GM19025 (cell line): ENCODE measurements at regions not wholly inside any gene's neighbourhood (a gene's known extent, or its start where the extent isn't known, plus 50 kb on each side); places are given as distances from the start of the nearest gene placed in this dataset.

ENCODE experiments used
- ATAC-seq: cut with Tn5 transposase; IDR thresholded peaks from one replicate; pipeline ENCODE4 v1.9.1; 2021; ENCODE audit warnings: mild to moderate bottlenecking, low read depth, moderate library complexity; ENCODE audit not compliant: unreplicated experiment

DNA sequence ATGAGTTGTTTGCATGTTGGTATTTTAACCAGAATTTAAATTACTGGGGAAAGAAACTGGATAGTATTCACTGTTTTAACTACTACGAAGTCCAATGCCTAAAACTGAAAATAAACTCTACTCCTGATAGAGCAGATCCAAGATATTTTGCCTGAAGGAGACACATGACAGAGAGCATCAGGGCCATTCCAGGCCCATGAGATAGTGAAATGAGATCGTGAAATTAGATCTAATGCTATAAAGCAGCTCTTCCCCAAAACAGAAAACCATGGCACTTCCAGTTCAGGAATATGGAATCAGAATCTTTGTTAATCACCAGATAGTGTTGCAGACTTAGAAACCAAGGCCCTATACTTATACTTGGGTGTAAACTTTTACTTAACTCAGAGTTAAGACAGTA is 124.3 kb upstream of the CACNA2D1 start:
- ATAC-seq = no peak

DNA sequence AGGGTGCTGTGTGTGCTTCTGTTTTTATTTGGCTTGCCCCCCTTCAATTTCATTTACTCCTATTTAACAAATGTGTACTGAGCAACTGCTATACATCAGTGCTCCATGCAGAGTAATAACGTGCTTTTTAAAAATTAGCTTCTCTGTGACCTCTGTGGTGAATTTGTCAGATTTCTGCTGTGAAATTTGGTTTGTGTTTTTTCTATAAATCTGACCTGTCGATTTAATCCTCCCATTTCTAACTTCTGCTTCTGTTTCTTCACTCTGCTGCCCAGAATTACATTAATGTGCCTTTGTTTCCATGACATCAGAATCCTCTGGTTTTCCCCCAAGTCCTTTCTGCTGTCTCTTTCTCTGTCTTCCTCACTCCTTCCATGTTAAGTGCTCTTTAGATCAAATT is 123.8 kb upstream of the CACNA2D1 start:
- ATAC-seq = no peak

- no peak for ATAC-seq
Measured at GRCh38 chr7:82566752-82567151, 123.2 kb upstream of the CACNA2D1 start.

- ATAC-seq = no peak
Measured at GRCh38 chr7:82562716-82563404, 119.3 kb upstream of the CACNA2D1 start.

DNA sequence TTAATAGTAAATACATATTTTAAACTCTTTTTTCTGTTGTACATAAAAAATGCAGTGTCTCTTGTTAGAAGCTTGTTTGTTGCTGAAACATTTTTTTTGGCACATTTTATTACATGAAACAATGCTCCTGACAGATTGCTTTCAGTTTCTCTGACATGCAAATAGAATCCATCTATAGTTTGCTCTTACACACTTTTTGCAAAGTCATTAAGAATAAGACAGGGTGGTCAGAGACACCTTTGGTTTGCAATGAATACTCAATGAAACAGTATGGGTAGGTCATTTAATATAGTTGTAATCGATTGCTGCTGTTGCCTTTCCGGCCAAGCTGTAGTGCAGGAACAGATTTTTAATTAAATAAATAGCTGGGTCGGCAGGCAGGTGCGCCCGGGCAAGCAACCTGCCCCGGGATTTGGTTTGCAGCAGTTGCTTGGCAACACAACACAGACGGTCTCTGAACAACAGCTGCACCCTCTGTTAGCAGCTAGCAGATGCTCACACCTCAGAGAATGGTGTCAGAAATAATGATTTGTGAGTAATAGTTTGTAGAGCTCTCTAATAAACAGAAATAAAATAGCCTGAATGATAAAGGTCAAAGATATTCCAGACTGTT is 115.7 kb upstream of the CACNA2D1 start:
- ATAC-seq = peak; percentile 78

GRCh38 chr7:82549616-82550285 is 106.2 kb upstream of the CACNA2D1 start:
- no peak for ATAC-seq

DNA sequence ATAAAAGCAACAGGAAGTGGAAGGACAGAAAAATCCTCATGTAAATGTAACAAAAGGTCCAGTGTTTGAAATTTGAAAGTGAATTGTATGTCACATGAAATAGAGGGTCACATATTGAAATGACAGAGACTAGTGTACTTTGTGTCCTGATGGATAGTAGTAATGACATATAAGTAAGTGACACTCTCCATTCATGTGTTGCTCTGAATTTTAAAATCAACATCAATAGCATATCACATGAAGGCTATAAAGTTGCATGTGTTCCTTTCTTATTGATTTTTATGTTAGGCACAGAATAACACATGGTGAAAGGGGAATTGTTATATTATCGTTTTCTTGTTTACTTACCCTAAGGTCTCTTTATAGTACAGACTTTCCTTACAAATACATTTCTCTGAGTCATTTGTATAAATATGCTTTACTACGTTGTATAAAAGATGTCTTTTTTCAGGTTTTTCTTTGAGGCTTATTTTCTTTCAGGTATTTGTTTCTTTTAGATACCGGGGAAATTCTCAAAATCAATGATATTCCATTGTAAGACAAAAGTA is 104.6 kb upstream of the CACNA2D1 start:
- ATAC-seq = no peak

- no peak for ATAC-seq
Measured at GRCh38 chr7:82542665-82543064, 99.1 kb upstream of the CACNA2D1 start.

DNA sequence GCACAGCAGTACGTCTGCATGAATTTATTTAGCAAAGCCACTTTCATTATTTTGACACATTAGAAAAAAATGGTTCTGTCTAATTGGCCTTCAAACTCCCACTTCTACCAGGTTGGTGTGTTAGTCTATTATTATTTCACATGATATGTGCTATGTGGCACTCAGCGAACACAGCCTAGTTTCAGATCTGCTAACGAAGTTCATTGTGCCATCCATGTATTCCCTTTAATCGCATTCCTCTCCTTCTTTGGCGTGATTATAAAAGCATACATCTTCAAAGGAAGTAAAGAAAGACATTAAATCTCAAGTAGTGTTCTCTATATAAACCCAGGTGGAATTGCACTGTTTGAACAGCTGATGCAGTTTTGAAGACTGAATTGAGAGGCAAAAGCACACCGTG is 96.4 kb upstream of the CACNA2D1 start:
- ATAC-seq = no peak

DNA sequence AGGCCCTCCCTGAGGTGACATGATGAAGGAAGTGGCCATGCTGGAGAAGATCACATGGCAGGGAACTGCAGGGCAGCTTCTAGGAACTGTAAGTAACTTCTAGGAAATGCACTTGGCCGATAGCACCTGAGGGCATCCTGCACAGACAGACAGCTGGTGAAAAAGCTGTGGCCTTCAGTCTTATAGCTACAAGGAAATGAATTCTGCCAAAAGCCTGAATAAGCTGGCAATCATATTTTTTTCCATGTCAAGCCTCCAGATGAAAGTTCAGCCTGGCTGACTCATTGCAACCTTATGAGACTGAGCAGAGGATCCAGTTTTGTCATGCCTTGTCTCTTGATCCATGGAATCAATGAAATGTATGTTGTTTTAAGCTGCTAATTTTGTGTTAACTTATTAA is 91.1 kb upstream of the CACNA2D1 start:
- no peak for ATAC-seq

DNA sequence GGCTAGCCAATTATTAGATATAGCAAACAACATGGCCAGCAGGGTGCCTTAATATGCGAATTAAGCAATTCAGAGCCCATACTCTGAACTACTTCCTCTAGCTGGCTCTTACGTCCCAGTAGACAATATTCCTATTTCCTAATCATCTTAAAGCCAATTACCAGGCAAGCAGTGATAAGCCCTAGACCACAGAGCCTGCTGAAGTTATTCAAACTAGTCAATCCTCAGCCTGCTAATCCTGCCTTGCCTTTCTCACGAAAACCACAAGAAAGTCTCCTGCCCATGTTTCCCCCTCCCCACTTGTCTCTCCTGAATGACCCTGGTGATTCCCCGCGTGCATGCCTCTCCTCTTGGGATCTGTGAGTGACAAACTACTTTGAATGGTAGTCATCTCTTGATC is 86.8 kb upstream of the CACNA2D1 start:
- ATAC-seq = no peak

DNA sequence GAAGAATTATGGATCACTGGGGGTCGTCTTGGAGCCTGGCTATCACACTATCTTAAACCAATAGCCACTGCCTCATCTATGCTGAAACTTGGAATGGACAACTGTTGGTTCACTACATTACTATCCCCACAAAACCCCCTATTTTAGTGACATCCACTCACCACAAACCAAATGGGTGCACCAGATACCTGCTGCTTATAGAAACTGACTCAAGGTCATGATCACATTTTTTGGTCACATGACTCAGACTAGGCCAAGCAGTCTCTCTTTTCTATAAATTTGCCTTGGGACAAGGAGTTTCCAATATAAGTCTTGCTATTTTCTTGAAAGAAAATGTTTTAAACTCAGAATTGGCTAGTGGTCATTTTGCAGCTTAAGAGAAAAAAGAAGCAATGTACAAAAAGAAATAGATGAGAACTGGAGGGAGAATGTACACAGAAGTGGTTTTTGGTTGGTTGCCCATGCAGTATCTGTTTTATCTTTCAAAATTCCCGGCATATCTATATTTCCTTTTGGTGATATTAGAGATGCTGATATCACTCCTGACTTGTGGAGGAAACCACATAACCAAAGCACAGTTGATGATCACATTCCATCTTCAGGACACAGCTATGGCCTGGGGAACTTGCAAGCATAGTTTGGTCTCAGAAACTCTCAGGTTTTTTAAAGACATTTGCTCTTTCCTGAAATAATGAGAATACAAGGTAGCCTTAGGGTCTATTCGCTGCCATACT is 85.2 kb upstream of the CACNA2D1 start:
- ATAC-seq = no peak

- no peak for ATAC-seq
Measured at GRCh38 chr7:82527851-82528250, 84.3 kb upstream of the CACNA2D1 start.

DNA sequence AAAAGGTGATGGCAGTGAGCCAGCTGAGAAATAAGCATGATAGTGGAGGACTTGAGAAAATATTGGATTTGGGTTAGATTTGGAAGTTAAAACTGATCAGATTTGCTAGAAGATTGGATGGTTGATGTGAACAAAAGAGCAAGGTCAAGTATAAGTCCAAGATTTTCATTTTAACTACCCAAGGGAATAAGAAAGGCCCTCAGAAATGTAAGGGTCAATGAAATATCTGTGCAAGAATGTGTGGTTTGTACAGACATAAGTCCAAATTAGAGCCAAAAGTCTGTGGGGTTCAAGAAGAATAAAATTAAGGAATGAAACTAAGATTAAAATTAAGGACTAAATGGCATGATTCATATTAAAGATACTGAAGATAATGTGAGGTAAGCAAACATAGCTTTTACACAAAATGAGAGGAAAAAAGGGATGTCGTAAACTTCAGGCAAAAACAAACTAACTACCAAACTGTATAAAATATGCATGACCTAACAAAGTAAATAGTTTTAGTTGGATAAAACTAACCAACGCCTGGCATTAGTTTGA is 78.4 kb upstream of the CACNA2D1 start:
- no peak for ATAC-seq

- ATAC-seq = no peak
Measured at GRCh38 chr7:82517050-82517449, 73.5 kb upstream of the CACNA2D1 start.

- no peak for ATAC-seq
Measured at GRCh38 chr7:82511542-82511941, 68.0 kb upstream of the CACNA2D1 start.

DNA sequence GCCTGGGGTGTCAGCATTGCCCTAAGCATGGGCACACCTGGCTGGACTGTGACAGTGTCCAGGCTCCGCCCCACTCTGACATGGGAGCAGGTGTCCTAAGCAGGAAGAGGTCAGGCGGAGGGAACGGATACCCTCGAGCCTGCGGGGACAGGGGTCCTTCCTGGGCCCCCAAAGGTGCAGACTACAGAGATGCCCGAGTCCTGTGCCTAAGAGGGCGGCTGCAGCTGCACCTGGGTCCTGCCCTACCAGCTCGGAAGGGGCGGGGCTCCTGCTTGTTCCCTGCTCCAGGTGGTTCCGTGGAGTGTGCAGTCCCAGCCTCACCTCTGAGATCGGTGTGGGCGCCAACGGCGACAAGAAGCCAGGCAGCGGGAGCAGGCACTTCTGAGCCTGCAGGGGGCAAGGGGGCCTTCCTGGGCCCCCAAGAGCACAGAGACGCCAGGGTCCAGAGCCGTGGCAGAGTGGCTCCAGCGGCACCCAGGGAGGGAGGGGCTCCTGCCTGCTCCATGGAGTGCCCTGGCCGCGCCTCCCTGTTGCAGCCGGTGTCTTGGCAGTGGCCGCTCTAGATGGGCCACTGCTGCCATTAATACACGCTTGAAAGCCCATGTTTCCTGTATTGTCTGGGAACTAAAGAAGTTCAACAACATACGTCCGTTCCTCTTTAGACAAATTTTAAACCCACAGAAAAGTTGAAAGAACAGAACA is 64.5 kb upstream of the CACNA2D1 start:
- ATAC-seq = no peak

- no peak for ATAC-seq
Measured at GRCh38 chr7:82507365-82507975, 63.9 kb upstream of the CACNA2D1 start.

GRCh38 chr7:82506702-82507101 is 63.1 kb upstream of the CACNA2D1 start:
- no peak for ATAC-seq

- ATAC-seq = no peak
Measured at GRCh38 chr7:82506208-82506607, 62.6 kb upstream of the CACNA2D1 start.
